H1 (cell line): ENCODE measurements at regions not wholly inside any gene's neighbourhood (a gene's known extent, or its start where the extent isn't known, plus 50 kb on each side); places are given as distances from the start of the nearest gene placed in this dataset.
"Not testable (repeated sequence)": the region's sequence is repeated elsewhere in the genome, so short reads cannot be mapped to it uniquely, and the experiment has no call there.

ENCODE experiments used
- CTCF ChIA-PET: fragments of 300-600 bp; sonication (Branson Sonifier 250); formaldehyde crosslinking; loops from one replicate; lab custom pipeline; 2021; ENCODE audit not compliant: partially characterized antibody; lab: Charles Lee
- POLR2A ChIA-PET: fragments of 300-600 bp; sonication (Branson Sonifier 250); formaldehyde crosslinking; loops from one replicate; lab custom pipeline; 2021; ENCODE audit warnings: inconsistent platforms; ENCODE audit not compliant: partially characterized antibody; lab: Charles Lee
- DNase-seq, 2 experiments: peaks; one replicate each; pipeline versions ENCODE4 v3.0.0 to v3.0.0-alpha.2; 2010 to 2022; ENCODE audit warnings: low spot score in 2 of 2, low read depth in 1 of 2, mixed read lengths in 1 of 2
- FAIRE-seq: peaks from 2 replicates; lab custom pipeline; 2011; peaks lifted over from hg19 to GRCh38; lab: Jason Lieb, UNC
- H2AFZ ChIP-seq: 2 replicates; pipeline ENCODE4 v1.8.1; 2012; ENCODE audit warnings: low read length, inconsistent platforms
- H2AK5ac ChIP-seq: 2 replicates; pipeline ENCODE4 v1.6.1; 2013; ENCODE audit warnings: low read depth, low read length
- H2BK120ac ChIP-seq: replicated peaks from 2 replicates; pipeline ENCODE3; 2013; ENCODE audit warnings: low read depth, low read length, inconsistent platforms
- H2BK12ac ChIP-seq: 2 replicates; pipeline ENCODE4 v1.6.1; 2013; ENCODE audit warnings: low read depth, low read length
- H2BK15ac ChIP-seq: 2 replicates; pipeline ENCODE4 v1.6.1; 2013; ENCODE audit warnings: low read length
- H2BK20ac ChIP-seq: 2 replicates; pipeline ENCODE4 v1.6.1; 2013; ENCODE audit warnings: low read length
- H2BK5ac ChIP-seq: 2 replicates; pipeline ENCODE4 v1.6.1; 2013; ENCODE audit warnings: low read depth, low read length
- H3K14ac ChIP-seq: 2 replicates; pipeline ENCODE4 v1.6.1; 2013; ENCODE audit warnings: inconsistent platforms; ENCODE audit not compliant: insufficient read length
- H3K18ac ChIP-seq: 2 replicates; pipeline ENCODE4 v1.6.1; 2013; ENCODE audit warnings: low read length; ENCODE audit errors: extremely low read depth
- H3K23ac ChIP-seq: 2 replicates; pipeline ENCODE4 v1.6.1; 2013; ENCODE audit warnings: inconsistent platforms; ENCODE audit not compliant: insufficient read length
- H3K23me2 ChIP-seq: 2 replicates; pipeline ENCODE4 v1.6.1; 2013; ENCODE audit warnings: low read depth, low read length
- H3K27ac ChIP-seq: 2 replicates; pipeline ENCODE4 v1.6.1; 2011; ENCODE audit warnings: low read depth, low read length, inconsistent platforms
- H3K27me3 ChIP-seq, 4 experiments: replicated peaks in 1 of 4; 1 replicate in 1 of 4; 2 replicates in 3 of 4; pipeline versions ENCODE4 v1.6.1 to v1.8.1; 2011 to 2013; ENCODE audit warnings: low read length in 3 of 4, mild to moderate bottlenecking in 3 of 4, inconsistent platforms in 2 of 4, mixed read lengths in 2 of 4, moderate library complexity in 1 of 4; ENCODE audit not compliant: control insufficient read depth in 3 of 4, insufficient read depth in 3 of 4; ENCODE audit errors: extremely low read depth in 1 of 4
- H3K36me3 ChIP-seq, 4 experiments: 2 replicates each; pipeline versions ENCODE4 v1.6.1 to v1.8.1; 2011 to 2013; ENCODE audit warnings: mild to moderate bottlenecking in 4 of 4, low read length in 3 of 4, moderate library complexity in 2 of 4, control low read depth in 1 of 4, inconsistent platforms in 1 of 4; ENCODE audit not compliant: insufficient read depth in 4 of 4, control insufficient read depth in 2 of 4
- H3K4ac ChIP-seq: replicated peaks from 2 replicates; pipeline ENCODE3; 2013; ENCODE audit warnings: low read length, low read depth, mixed read lengths, inconsistent platforms; ENCODE audit not compliant: insufficient read length
- H3K4me1 ChIP-seq, 4 experiments: replicated peaks in 1 of 4; 1 replicate in 1 of 4; 2 replicates in 3 of 4; pipeline versions ENCODE4 v1.6.1 to v1.8.1; 2011 to 2013; ENCODE audit warnings: low read length in 3 of 4, inconsistent platforms in 2 of 4, mixed read lengths in 1 of 4; ENCODE audit not compliant: insufficient read depth in 4 of 4, control insufficient read depth in 3 of 4
- H3K4me2 ChIP-seq, 2 experiments: 2 replicates each; pipeline versions ENCODE4 v1.6.1 to v1.8.1; 2011 to 2013; ENCODE audit warnings: low read depth in 2 of 2, low read length in 2 of 2, control low read depth in 1 of 2, inconsistent platforms in 1 of 2, mild to moderate bottlenecking in 1 of 2; ENCODE audit not compliant: insufficient read depth in 1 of 2
- H3K4me3 ChIP-seq, 4 experiments: fragments of 200-600, 300-600 bp in 1 of 4; sonication (generic), shearing (Covaris generic), sonication (Bioruptor Twin) in 1 of 4; 2 replicates each; pipeline versions ENCODE4 v1.5.1 to v1.8.1; 2011 to 2016; ENCODE audit warnings: low read length in 4 of 4, low read depth in 3 of 4, control low read depth in 2 of 4, inconsistent platforms in 2 of 4, mild to moderate bottlenecking in 2 of 4, mixed read lengths in 1 of 4, moderate library complexity in 1 of 4; ENCODE audit not compliant: insufficient read depth in 2 of 4; ENCODE audit errors: extremely low read depth in 1 of 4
- H3K56ac ChIP-seq: replicated peaks from 2 replicates; pipeline ENCODE3; 2013; ENCODE audit warnings: low read depth, mild to moderate bottlenecking, mixed read lengths, low read length, inconsistent platforms; ENCODE audit not compliant: insufficient read length
- H3K79me1 ChIP-seq: 2 replicates; pipeline ENCODE4 v1.6.1; 2013; ENCODE audit warnings: low read depth, low read length, control low read depth
- H3K79me2 ChIP-seq, 2 experiments: 2 replicates each; pipeline versions ENCODE4 v1.6.1 to v1.8.1; 2012 to 2013; ENCODE audit warnings: low read length in 2 of 2, mild to moderate bottlenecking in 2 of 2, inconsistent platforms in 1 of 2; ENCODE audit not compliant: insufficient read depth in 2 of 2, control insufficient read depth in 1 of 2
- H3K9ac ChIP-seq, 4 experiments: replicated peaks in 1 of 4; 1 replicate in 1 of 4; 2 replicates in 3 of 4; pipeline versions ENCODE4 v1.6.1 to v1.8.1; 2011 to 2013; ENCODE audit warnings: low read depth in 3 of 4, low read length in 3 of 4, control low read depth in 2 of 4, mild to moderate bottlenecking in 2 of 4, moderate library complexity in 2 of 4, inconsistent platforms in 1 of 4; ENCODE audit errors: extremely low read depth in 1 of 4
- H3K9me3 ChIP-seq, 2 experiments: 2 replicates each; pipeline versions ENCODE4 v1.6.1 to v1.8.1; 2012 to 2013; ENCODE audit warnings: mild to moderate bottlenecking in 2 of 2, moderate library complexity in 2 of 2, control low read depth in 1 of 2, inconsistent platforms in 1 of 2, low read depth in 1 of 2, low read length in 1 of 2, mixed read lengths in 1 of 2; ENCODE audit not compliant: insufficient read depth in 2 of 2
- H4K20me1 ChIP-seq, 2 experiments: replicated peaks in 1 of 2; 2 replicates each; pipeline versions ENCODE3 to v1.8.1; 2011 to 2013; ENCODE audit warnings: inconsistent platforms in 2 of 2, low read length in 2 of 2, mild to moderate bottlenecking in 1 of 2; ENCODE audit not compliant: insufficient read depth in 2 of 2, control insufficient read depth in 1 of 2
- H4K5ac ChIP-seq: 2 replicates; pipeline ENCODE4 v1.6.1; 2013; ENCODE audit warnings: low read length, low read depth, mixed read lengths, inconsistent platforms; ENCODE audit not compliant: insufficient read length
- H4K8ac ChIP-seq: 2 replicates; pipeline ENCODE4 v1.8.0; 2013; ENCODE audit warnings: mild to moderate bottlenecking, moderate library complexity, low read length, inconsistent platforms; ENCODE audit not compliant: insufficient read depth; ENCODE audit errors: extremely low read depth
- H4K91ac ChIP-seq: replicated peaks from 2 replicates; pipeline ENCODE3; 2013; ENCODE audit warnings: low read length, mixed read lengths, inconsistent platforms; ENCODE audit not compliant: insufficient read length
- WGBS, 2 experiments: shearing (Covaris generic) in 1 of 2; methylation state at CpG; one replicate each; pipeline versions ENCODE4 v1.1.6 to v1.1.7; 2013 to 2015; ENCODE audit warnings: low lambda C conversion rate in 2 of 2, mixed read lengths in 2 of 2, inconsistent platforms in 1 of 2, low coverage in 1 of 2, missing lambda C conversion rate in 1 of 2; ENCODE audit not compliant: insufficient replicate concordance in 2 of 2, insufficient coverage in 1 of 2, insufficient read length in 1 of 2; ENCODE audit errors: extremely low coverage in 1 of 2, missing lambda C conversion rate in 1 of 2; 5-methylcytosine and 5-hydroxymethylcytosine counted together

- POLR2A ChIA-PET, H2AK5ac ChIP-seq, H3K79me1 ChIP-seq, H3K27ac ChIP-seq, CTCF ChIA-PET, H3K36me3 ChIP-seq, H3K14ac ChIP-seq, H2AFZ ChIP-seq, H2BK5ac ChIP-seq, DNase-seq, H3K27me3 ChIP-seq, H3K9ac ChIP-seq, H4K5ac ChIP-seq, H3K56ac ChIP-seq, H2BK120ac ChIP-seq, H4K91ac ChIP-seq, H3K4ac ChIP-seq, FAIRE-seq, H3K23ac ChIP-seq, H2BK15ac ChIP-seq, H2BK20ac ChIP-seq, H4K20me1 ChIP-seq, H3K4me2 ChIP-seq, H3K4me3 ChIP-seq, H4K8ac ChIP-seq, H3K23me2 ChIP-seq, H3K79me2 ChIP-seq, H3K18ac ChIP-seq, H3K9me3 ChIP-seq, H2BK12ac ChIP-seq: not testable (repeated sequence)
- peaks cover 0 to 11% (median 0%) of the 10 kb centered on the region in 4 experiments; a peak in 2 of 7 replicates for H3K4me1 ChIP-seq
- WGBS, 2 experiments = 83% methylated on average over 1 of the region's 4 CpGs; no CpG with 5 or more reads in 1 of the 2 experiments
Observed at GRCh38 chr10:60523371-60523770, 133.7 kb upstream of the ANK3 start.
